ENCODE measurements at regions not wholly inside any gene's neighbourhood (a gene's known extent, or its start where the extent isn't known, plus 50 kb on each side); places are given as distances from the start of the nearest gene placed in this dataset.

DNA sequence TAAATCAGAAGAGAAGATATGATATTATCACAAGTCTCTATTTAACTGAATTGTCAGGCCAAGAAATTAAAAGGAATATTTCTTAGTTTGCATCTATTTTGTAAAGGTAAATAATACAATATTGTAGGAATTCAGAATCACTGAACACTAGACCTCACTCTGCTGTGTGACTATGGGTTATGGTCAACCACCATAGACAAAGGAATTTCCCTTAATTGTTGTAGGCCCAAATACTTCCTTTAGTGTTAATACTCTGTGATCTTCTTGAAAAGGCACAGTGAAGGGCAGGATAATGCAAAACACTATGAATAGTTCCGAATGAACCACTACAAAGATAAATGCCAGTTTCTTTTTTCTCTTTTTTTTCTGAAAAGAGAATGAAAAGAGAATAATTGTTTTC lies 162.3 kb downstream of the TUSC7 start (continued):
- TF ChIP-seq, protein P1, sequence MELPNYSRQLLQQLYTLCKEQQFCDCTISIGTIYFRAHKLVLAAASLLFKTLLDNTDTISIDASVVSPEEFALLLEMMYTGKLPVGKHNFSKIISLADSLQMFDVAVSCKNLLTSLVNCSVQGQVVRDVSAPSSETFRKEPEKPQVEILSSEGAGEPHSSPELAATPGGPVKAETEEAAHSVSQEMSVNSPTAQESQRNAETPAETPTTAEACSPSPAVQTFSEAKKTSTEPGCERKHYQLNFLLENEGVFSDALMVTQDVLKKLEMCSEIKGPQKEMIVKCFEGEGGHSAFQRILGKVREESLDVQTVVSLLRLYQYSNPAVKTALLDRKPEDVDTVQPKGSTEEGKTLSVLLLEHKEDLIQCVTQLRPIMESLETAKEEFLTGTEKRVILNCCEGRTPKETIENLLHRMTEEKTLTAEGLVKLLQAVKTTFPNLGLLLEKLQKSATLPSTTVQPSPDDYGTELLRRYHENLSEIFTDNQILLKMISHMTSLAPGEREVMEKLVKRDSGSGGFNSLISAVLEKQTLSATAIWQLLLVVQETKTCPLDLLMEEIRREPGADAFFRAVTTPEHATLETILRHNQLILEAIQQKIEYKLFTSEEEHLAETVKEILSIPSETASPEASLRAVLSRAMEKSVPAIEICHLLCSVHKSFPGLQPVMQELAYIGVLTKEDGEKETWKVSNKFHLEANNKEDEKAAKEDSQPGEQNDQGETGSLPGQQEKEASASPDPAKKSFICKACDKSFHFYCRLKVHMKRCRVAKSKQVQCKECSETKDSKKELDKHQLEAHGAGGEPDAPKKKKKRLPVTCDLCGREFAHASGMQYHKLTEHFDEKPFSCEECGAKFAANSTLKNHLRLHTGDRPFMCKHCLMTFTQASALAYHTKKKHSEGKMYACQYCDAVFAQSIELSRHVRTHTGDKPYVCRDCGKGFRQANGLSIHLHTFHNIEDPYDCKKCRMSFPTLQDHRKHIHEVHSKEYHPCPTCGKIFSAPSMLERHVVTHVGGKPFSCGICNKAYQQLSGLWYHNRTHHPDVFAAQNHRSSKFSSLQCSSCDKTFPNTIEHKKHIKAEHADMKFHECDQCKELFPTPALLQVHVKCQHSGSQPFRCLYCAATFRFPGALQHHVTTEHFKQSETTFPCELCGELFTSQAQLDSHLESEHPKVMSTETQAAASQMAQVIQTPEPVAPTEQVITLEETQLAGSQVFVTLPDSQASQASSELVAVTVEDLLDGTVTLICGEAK (IDR thresholded peaks at IDR 0.05), result no peak
- TF ChIP-seq, protein P1 (CRISPR knock-in tag; IDR thresholded peaks at IDR 0.05), result no peak
- TF ChIP-seq ZNF263 (CRISPR knock-in tag; IDR thresholded peaks at IDR 0.05; ENCODE audit: borderline replicate concordance) (no peak), MCM7 (IDR thresholded peaks at IDR 0.05) (no peak), PML (IDR thresholded peaks at IDR 0.05; ENCODE audit: low read length) (no peak), CBX5 (IDR thresholded peaks at IDR 0.05; ENCODE audit: borderline replicate concordance, low read depth) (no peak), TEAD1 (CRISPR knock-in tag; IDR thresholded peaks at IDR 0.05) (no peak), HDAC8 (tag; IDR thresholded peaks at IDR 0.05) (no peak), NBN (IDR thresholded peaks at IDR 0.05; ENCODE audit: low read depth) (no peak)

Measured in K562 (cell line).